ENCODE measurements at regions not wholly inside any gene's neighbourhood (a gene's known extent, or its start where the extent isn't known, plus 50 kb on each side); places are given as distances from the start of the nearest gene placed in this dataset.

- no peak overlapping the region for H3K4me3 ChIP-seq
- H3K36me3 ChIP-seq (ENCODE audit: insufficient read depth in 1 of 2, low read depth in 1 of 2), result no peaks in the 10 kb centered on the region
- no peak for ATAC-seq
- WGBS, 3 donors, result 84 to 87% (median 85%) methylated on average over 5 of the region's 5 CpGs
- H3K27me3 ChIP-seq (ENCODE audit: insufficient read depth in 3 of 3, low read length in 2 of 3), result no peaks in the 10 kb centered on the region
- H3K9me3 ChIP-seq, result no peaks in the 10 kb centered on the region
- no peaks in the 10 kb centered on the region for H3K4me1 ChIP-seq
- DNase-seq, result no peak
- no peak overlapping the region for H3K27ac ChIP-seq
- TF ChIP-seq CTCF (IDR thresholded peaks at IDR 0.05), result no peak
- intact Hi-C loops (cut with DNase I), result no loop called here
Observed at GRCh38 chr7:85627791-85628586, 441.1 kb upstream of the SEMA3D start.

GRCh38 chr7:85622059-85622458 lies 435.2 kb upstream of the SEMA3D start:
- Histone ChIP-seq H3K9me3 (no peaks in the 10 kb centered on the region), H3K4me1 (no peaks in the 10 kb centered on the region), H3K36me3 (ENCODE audit: insufficient read depth in 1 of 2, low read depth in 1 of 2) (no peaks in the 10 kb centered on the region), H3K27ac (no peak overlapping the region), H3K27me3 (ENCODE audit: insufficient read depth in 3 of 3, low read length in 2 of 3) (no peaks in the 10 kb centered on the region), H3K4me3 (no peak overlapping the region)
- ATAC-seq, result no peak
- no peak for DNase-seq
- intact Hi-C loops (cut with DNase I), result no loop called here
- no peak for TF ChIP-seq CTCF (IDR thresholded peaks at IDR 0.05)
- WGBS, 3 donors, result 95 to 98% (median 96%) methylated on average over 1 of the region's 1 CpG

- no peaks in the 10 kb centered on the region for H3K4me1 ChIP-seq
- TF ChIP-seq CTCF (IDR thresholded peaks at IDR 0.05), result no peak
- no peaks in the 10 kb centered on the region for H3K36me3 ChIP-seq (ENCODE audit: insufficient read depth in 1 of 2, low read depth in 1 of 2)
- WGBS, 3 donors, result 69 to 78% (median 71%) methylated on average over 3 of the region's 3 CpGs
- ATAC-seq (no peak), DNase-seq (no peak)
- no peaks in the 10 kb centered on the region for H3K9me3 ChIP-seq
- no peak overlapping the region for H3K4me3 ChIP-seq
- intact Hi-C loops (cut with DNase I), result no loop called here
- H3K27me3 ChIP-seq (ENCODE audit: insufficient read depth in 3 of 3, low read length in 2 of 3), result no peaks in the 10 kb centered on the region
- no peak overlapping the region for H3K27ac ChIP-seq
Observed at GRCh38 chr7:85620936-85621685, 434.3 kb upstream of the SEMA3D start.

- ATAC-seq (no peak), DNase-seq (no peak)
- H3K9me3 ChIP-seq, result no peaks in the 10 kb centered on the region
- 61 to 81% (median 79%) methylated on average over 1 of the region's 1 CpG for WGBS, 3 donors
- no peaks in the 10 kb centered on the region for H3K4me1 ChIP-seq
- intact Hi-C loops (cut with DNase I), result no loop called here
- no peak overlapping the region for H3K4me3 ChIP-seq
- no peaks in the 10 kb centered on the region for H3K36me3 ChIP-seq (ENCODE audit: insufficient read depth in 1 of 2, low read depth in 1 of 2)
- no peak for TF ChIP-seq CTCF (IDR thresholded peaks at IDR 0.05)
- no peak overlapping the region for H3K27ac ChIP-seq
- H3K27me3 ChIP-seq (ENCODE audit: insufficient read depth in 3 of 3, low read length in 2 of 3), result no peaks in the 10 kb centered on the region
Observed at GRCh38 chr7:85619236-85619635, 432.4 kb upstream of the SEMA3D start.

Measured in psoas muscle (tissue), 7 donors.